Medulla oblongata (tissue), 1 donor: ENCODE measurements at regions not wholly inside any gene's neighbourhood (a gene's known extent, or its start where the extent isn't known, plus 50 kb on each side); places are given as distances from the start of the nearest gene placed in this dataset.
"Not testable (repeated sequence)": the region's sequence is repeated elsewhere in the genome, so short reads cannot be mapped to it uniquely, and the experiment has no call there.

Source experiments
- DNase-seq: peaks from one replicate; pipeline ENCODE4 v3.0.0-alpha.2; 2015; ENCODE audit errors: extremely low spot score

DNA sequence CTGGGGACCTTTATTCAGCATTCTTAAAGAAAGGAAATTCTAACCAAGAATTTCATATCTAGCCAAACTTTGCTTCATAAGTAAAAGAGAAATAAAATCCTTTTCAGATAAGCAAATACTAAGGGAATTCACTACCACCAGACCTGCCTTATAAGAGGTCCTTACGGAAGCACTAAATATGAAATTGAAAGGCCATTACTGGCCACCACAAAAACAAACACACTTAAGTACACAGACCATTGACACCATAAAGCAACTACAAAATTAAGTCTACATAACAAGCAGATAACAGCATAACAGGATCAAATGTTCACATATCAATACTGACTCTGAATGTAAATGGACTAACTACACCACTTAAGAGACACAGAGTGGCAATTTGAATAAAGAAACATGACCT, 361.4 kb upstream of the POU5F2 start:
- no peak for DNase-seq

GRCh38 chr5:94097384-94097783, 356.0 kb upstream of the POU5F2 start:
- not testable (repeated sequence) for DNase-seq

DNA sequence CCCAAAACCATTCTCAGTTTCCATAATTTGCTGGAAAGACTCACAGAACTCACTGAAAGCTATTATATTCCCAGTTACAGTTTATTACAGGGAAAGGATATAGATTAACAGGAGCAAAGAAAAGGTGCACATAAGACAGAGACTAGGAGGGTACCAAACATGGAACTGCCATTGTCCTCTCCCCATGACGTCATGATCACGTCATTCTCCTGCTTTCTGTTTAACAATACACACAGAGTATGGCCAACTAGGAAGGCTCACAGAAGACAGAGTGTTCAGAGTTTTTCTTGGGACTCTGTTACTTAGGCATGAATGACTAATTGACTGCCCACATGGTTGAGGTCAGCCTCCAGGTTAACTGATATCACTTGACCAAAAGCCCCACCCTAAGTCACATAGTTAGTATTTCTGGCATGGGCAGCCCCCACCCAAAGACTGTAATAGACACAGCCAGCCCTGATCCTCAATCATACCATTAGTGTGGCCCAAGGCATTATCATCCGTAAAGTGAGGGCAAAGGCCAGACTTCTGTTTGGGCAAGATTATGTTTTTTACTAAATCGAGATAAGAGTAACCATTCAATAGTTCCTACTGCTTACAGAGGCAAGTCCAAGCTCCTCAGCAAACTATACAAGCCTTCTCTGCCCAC, 353.5 kb upstream of the POU5F2 start:
- no peak for DNase-seq

GRCh38 chr5:94093300-94093699, 351.9 kb upstream of the POU5F2 start:
- DNase-seq: no peak

DNA sequence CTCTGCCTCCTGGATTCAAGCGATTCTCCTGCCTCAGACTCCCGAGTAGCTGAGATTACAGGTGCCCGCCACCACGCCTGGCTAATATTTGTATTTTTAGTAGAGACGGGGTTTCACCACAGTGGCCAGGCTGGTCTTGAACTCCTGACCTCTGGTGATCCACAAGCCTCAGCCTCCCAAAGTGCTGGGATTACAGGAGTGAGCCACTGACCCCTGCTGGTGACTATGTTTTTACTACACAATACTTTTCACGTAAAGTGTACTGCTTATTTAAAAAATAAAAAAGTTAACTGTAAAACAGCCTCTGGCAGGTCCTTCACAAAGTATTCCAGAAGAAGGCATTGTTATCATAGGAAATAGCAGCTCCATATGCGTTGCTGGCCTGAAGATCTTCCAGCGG, 345.2 kb upstream of the POU5F2 start:
- not testable (repeated sequence) for DNase-seq

GRCh38 chr5:94086194-94086593, 344.8 kb upstream of the POU5F2 start:
- no peak for DNase-seq

DNA sequence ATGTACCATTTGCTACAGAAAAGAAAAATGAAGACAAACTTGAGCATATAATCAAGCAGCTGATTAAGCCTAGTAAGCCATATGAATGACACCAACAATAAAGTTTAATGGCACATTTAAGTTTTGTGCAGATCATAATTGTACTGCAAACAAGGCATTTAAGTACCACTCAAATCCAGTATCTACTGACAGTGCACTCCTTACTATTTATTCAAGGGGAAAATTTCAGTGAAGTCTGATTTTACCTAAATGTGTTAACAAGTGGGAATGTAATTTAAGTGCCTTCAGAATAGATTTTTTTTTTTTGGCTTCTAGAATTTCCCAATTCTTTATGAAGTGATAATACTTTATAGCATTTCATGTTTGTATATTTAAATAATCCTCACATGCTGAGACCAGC, 341.0 kb upstream of the POU5F2 start:
- no peak for DNase-seq

DNA sequence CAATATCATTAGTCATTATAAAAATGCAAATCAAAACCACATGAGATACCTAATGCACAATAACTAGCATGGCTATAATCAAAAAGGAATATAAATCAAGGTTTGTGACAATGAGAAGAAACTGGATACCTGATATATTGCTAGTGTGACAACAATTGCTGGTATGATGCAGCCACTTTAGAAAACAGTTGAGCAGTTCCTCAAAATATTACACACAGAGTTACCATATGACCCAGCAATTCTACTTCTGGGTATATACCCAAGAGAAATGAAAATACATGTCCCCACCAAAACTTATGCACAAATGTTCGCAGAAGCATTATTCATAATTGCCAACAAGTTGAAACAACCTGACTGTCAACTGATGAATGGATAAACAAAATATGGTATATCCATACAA, 339.7 kb upstream of the POU5F2 start:
- no peak for DNase-seq

DNA sequence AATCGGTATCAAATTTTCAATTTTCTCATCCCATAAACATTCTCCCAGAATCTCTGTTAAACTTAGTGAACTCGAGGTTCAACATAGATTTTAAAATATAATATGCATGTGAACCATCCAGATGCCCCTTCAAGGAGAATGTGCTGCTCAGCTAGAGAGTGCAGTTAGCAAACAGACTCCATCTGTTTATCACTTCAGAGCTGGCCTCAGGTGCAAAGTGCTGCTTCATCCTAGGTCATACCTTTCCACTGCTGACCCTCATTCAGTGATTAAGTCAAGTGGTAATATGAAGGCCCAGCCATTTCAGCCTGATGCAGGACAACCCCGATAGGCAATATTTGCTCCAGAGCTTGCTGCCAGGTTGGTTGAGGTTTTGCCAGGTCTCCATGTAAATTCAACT, 339.0 kb upstream of the POU5F2 start:
- DNase-seq: no peak

DNA sequence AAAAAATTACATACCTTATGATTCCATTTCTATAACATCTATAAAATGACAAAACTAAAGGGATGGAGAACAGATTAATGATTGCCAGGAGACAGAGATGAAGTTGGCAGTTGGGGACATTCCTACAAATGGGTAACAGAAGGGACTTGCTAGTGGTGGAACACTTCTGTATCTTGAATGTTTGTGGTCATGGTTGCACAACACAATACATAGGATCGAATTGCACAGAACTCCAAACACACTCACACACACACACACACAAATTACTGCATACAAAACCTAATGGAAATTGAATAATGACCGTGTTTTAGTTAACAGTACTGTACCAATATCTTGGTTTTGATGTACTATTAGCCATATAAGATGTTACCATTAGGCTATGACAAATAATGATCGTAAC, 330.7 kb upstream of the POU5F2 start:
- DNase-seq: no peak

- DNase-seq: no peak
These were observed 325.2 kb upstream of the POU5F2 start for GRCh38 chr5:94066437-94067207.

GRCh38 chr5:94064025-94064424, 322.6 kb upstream of the POU5F2 start:
- DNase-seq: no peak

DNA sequence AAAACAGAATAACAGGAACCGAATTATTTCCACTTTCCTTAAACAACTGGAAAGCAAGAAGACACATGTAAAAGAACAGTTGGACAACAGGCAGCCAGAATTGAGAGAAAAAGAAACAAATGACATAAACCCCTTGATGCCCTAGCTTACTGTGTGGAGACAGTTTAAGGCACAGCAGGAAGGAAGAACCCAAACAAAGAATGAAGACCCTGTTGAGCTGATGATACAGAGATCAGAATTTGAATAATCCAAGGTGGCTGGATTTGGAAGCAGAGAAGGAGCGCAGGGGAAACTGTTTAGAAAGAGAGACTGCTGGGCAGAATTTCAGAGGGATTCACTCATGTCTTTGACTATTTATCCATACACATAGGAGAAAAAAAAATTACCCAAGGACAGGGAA, 316.3 kb upstream of the POU5F2 start:
- no peak for DNase-seq

- DNase-seq: no peak
These were observed 315.8 kb upstream of the POU5F2 start for GRCh38 chr5:94057217-94057616.

- not testable (repeated sequence) for DNase-seq
These were observed 308.0 kb upstream of the POU5F2 start for GRCh38 chr5:94049307-94049922.

GRCh38 chr5:94045839-94046782, 304.7 kb upstream of the POU5F2 start:
- no peak for DNase-seq

DNA sequence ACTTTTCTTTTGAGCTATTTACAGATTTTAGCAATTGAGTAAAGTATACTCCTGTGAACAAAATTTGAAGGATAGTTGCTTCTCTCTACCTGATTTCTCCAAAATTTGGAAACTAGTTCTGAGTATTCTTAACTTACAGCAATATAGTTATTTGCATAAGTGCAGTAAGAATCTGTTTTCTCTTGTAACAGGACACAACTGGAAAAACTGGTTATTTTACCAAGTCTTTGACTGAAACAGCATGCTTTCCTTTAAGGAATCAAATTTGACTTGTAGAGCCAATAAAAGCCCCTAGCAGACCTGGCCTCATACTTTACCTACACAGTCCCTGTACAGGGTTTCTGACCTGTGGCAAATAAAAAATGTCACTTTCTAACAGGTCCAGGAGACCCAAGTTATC, 301.9 kb upstream of the POU5F2 start:
- no peak for DNase-seq

DNA sequence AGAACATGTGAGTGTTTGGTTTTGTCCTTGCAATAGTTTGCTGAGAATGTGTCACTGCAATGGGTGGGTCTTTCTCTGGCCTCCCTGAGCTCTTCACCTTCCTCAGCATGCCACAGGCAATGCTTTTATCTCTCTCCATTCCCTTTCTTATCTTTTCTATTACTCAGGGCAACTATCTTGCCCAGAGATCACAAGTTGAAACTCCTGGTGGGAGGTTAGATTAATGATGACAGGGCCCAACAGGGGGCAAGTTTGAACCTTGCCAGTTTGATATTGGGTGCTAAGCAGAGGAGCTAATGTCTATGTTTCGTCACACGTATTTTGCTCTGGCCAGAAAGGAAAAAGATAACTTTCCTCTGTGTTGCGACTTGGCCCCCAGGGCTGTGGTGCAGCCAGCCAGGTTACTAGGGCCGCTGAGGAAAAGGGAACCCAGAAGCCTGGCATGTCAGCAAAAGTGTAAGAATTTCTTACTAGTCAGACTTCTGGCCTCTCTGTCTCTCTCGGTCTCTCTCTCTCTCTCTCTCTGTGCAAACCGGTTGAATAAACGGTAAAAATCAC, 299.3 kb upstream of the POU5F2 start:
- no peak for DNase-seq

- DNase-seq: no peak
These were observed 297.7 kb upstream of the POU5F2 start for GRCh38 chr5:94039101-94039500.

DNA sequence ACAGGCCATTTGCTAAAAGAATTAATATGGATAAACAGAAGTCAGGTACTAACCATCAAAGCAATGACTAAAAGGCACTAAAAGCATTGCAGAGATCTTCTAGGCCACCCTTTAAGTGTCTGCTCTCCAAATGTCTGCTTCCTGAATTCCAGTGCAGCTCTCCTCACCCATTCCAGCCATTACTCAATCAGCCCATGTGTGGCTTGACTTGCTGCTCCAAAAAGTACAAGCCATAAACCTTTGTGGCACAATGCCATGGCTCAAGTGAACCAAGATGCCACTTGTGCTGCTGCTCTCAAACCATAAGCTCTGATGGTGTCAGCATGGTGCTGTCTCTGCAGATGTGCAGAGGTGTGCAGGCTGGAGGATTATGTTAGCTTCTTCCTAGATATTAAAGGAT, 290.2 kb upstream of the POU5F2 start:
- no peak for DNase-seq

- no peak for DNase-seq
These were observed 286.6 kb upstream of the POU5F2 start for GRCh38 chr5:94028001-94028400.

GRCh38 chr5:94027145-94027544, 285.7 kb upstream of the POU5F2 start:
- DNase-seq: no peak
